ENCODE measurements at regions not wholly inside any gene's neighbourhood (a gene's known extent, or its start where the extent isn't known, plus 50 kb on each side); places are given as distances from the start of the nearest gene placed in this dataset.

DNA sequence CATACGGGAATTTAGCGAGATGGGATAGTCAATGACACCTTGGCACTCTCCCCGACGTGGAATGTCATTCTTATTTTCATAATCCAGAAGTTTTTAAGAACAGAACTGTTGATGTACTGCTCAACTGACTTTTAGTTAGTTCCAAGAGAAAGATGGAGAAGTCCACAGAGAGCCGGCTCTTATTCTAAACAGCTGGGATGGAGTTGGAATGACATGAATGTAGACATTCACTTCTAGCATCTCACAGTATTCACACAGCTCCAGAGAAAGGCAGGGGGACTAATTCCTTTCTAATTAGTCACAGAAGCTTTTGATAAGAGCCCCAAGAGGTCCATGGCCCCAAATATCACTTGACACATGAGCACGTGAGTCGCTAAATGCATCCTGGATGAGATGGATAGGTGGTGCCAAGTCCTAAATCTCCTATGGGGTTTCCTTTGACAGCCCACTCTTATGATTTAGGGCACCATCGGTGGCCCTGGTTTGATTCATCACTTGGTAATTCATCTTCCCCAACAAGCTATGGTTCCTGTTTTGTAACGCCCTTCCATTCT is 420.3 kb upstream of the AUTS2 start:
- TF ChIP-seq CTCF (IDR thresholded peaks at IDR 0.05) (no peak), POLR2A (IDR thresholded peaks at IDR 0.05) (no peak), POLR2AphosphoS5 (IDR thresholded peaks at IDR 0.05) (peak; percentile 14 to 32 (median 14)), EP300 (IDR thresholded peaks at IDR 0.05) (no peak)
